ENCODE measurements at regions not wholly inside any gene's neighbourhood (a gene's known extent, or its start where the extent isn't known, plus 50 kb on each side); places are given as distances from the start of the nearest gene placed in this dataset.

GRCh38 chr11:39239553-39239952, 2219.9 kb downstream of the LRRC4C start:
- no peak for TF ChIP-seq CTCF (IDR thresholded peaks at IDR 0.05)
- no peak for TF ChIP-seq POLR2A (IDR thresholded peaks at IDR 0.05)

Measured in uterus (tissue), 2 donors.